Ishikawa (cell line): ENCODE measurements at regions not wholly inside any gene's neighbourhood (a gene's known extent, or its start where the extent isn't known, plus 50 kb on each side); places are given as distances from the start of the nearest gene placed in this dataset.

Experiments
- CEBPB ChIP-seq: IDR thresholded peaks from 2 replicates; pipeline ENCODE4 v1.6.1; 2012
- EGR1 ChIP-seq: IDR thresholded peaks from 2 replicates; pipeline ENCODE4 v1.6.1; 2012
- EP300 ChIP-seq: IDR thresholded peaks from 2 replicates; pipeline ENCODE4 v1.6.1; 2012; ENCODE audit warnings: borderline replicate concordance
- FOXM1 ChIP-seq: IDR thresholded peaks from 2 replicates; pipeline ENCODE4 v1.6.1; 2012; ENCODE audit warnings: low read depth, borderline replicate concordance
- MAX ChIP-seq: IDR thresholded peaks from 2 replicates; pipeline ENCODE4 v1.6.1; 2012
- NFIC ChIP-seq: IDR thresholded peaks from 2 replicates; pipeline ENCODE4 v1.6.1; 2012
- REST ChIP-seq: IDR thresholded peaks from 2 replicates; pipeline ENCODE4 v1.6.1; 2012; ENCODE audit warnings: low read depth, mild to moderate bottlenecking
- TAF1 ChIP-seq: IDR thresholded peaks from 2 replicates; pipeline ENCODE4 v1.6.1; 2012; ENCODE audit warnings: low read depth, mild to moderate bottlenecking
- TCF12 ChIP-seq: IDR thresholded peaks from 2 replicates; pipeline ENCODE4 v1.6.1; 2012; ENCODE audit warnings: low read depth
- TEAD4 ChIP-seq: IDR thresholded peaks from 2 replicates; pipeline ENCODE4 v1.6.1; 2012
- USF1 ChIP-seq: IDR thresholded peaks from 2 replicates; pipeline ENCODE4 v1.6.1; 2012
- YY1 ChIP-seq: IDR thresholded peaks from 2 replicates; pipeline ENCODE4 v1.6.1; 2012; ENCODE audit warnings: low read depth
- ZBTB7A ChIP-seq: IDR thresholded peaks from 2 replicates; pipeline ENCODE4 v1.6.1; 2012; ENCODE audit warnings: low read depth

- TF ChIP-seq NFIC (no peak), FOXM1 (no peak), EP300 (no peak), TAF1 (no peak), REST (no peak), EGR1 (no peak), USF1 (no peak), TEAD4 (no peak), CEBPB (no peak), TCF12 (no peak), ZBTB7A (no peak), YY1 (no peak), MAX (no peak)
Observed at GRCh38 chr3:72320955-72321303, 527.3 kb downstream of the SHQ1 start.
